HCT116 (cell line): ENCODE measurements at regions not wholly inside any gene's neighbourhood (a gene's known extent, or its start where the extent isn't known, plus 50 kb on each side); places are given as distances from the start of the nearest gene placed in this dataset.

Experiments used
- ATAC-seq: fragments of 200-7000 bp; cut with Tn5 transposase; 2 replicates; pipeline ENCODE4 v1.9.1; 2020; ENCODE audit warnings: mild to moderate bottlenecking, moderate library complexity
- BruUV-seq: library from RNA; stranded (reverse); fragments of 400-500 nt; replicated peaks from 2 replicates; lab custom pipeline; 2021; lab: Mats Ljungman, UMichigan
- CTCF ChIA-PET: fragments of 300-600 bp; sonication (Branson Sonifier 250); formaldehyde crosslinking; loops from one replicate; lab custom pipeline; 2021; ENCODE audit warnings: antibody characterized with exemption; lab: Charles Lee
- POLR2A ChIA-PET: fragments of 300-600, 350-600 bp; sonication (Branson Sonifier 250); formaldehyde crosslinking; loops from one replicate; lab custom pipeline; 2021; ENCODE audit warnings: antibody characterized with exemption; lab: Charles Lee
- RAD21 ChIA-PET, 2 experiments: fragments of 300-600 bp; sonication (Branson Sonifier 250); formaldehyde crosslinking; loops; one replicate each; lab custom pipeline; 2023; ENCODE audit warnings: low total read pairs in 2 of 2; ENCODE audit not compliant: uncharacterized antibody in 2 of 2, unreplicated experiment in 2 of 2, low non-redundant PET in 1 of 2; lab: Charles Lee
- DNase-seq: peaks from one replicate; pipeline ENCODE4 v3.0.0-alpha.2; 2010; ENCODE audit warnings: low read depth, low spot score
- H2AFZ ChIP-seq: fragments of 200-600 bp; shearing (Covaris generic), sonication (generic); 2 replicates; pipeline ENCODE4 v1.6.1; 2017; ENCODE audit warnings: low read depth, mixed run types, mixed read lengths, antibody characterized with exemption, low read length; ENCODE audit not compliant: poor library complexity, severe bottlenecking
- H3K27ac ChIP-seq: 2 replicates; pipeline ENCODE4 v1.5.1; 2012; ENCODE audit warnings: low read depth, low read length
- H3K27me3 ChIP-seq: fragments of 200-600 bp; sonication (generic); 2 replicates; pipeline ENCODE4 v1.6.1; 2016; ENCODE audit warnings: mixed run types, low read length, mixed read lengths; ENCODE audit not compliant: insufficient read depth
- H3K36me3 ChIP-seq, 2 experiments: fragments of 200-500 bp in 1 of 2; fragments of 200-600 bp in 1 of 2; sonication (Bioruptor generic) in 1 of 2; sonication (generic) in 1 of 2; 2 replicates each; pipeline versions ENCODE4 v1.5.1 to v1.6.1; 2014 to 2016; ENCODE audit warnings: low read length in 2 of 2, inconsistent platforms in 1 of 2, mixed read lengths in 1 of 2, mixed run types in 1 of 2; ENCODE audit not compliant: insufficient read depth in 2 of 2, control insufficient read depth in 1 of 2
- H3K4me1 ChIP-seq, 2 experiments: fragments of 200-600 bp in 1 of 2; sonication (generic) in 1 of 2; 2 replicates each; pipeline versions ENCODE4 v1.5.1 to v1.6.1; 2012 to 2017; ENCODE audit warnings: low read length in 2 of 2, inconsistent platforms in 1 of 2, mild to moderate bottlenecking in 1 of 2, mixed read lengths in 1 of 2, mixed run types in 1 of 2, moderate library complexity in 1 of 2; ENCODE audit not compliant: insufficient read depth in 2 of 2, control insufficient read depth in 1 of 2
- H3K4me2 ChIP-seq: fragments of 200-600 bp; sonication (generic); 2 replicates; pipeline ENCODE4 v1.6.1; 2017; ENCODE audit warnings: mixed run types, low read length, mixed read lengths
- H3K4me3 ChIP-seq, 2 experiments: fragments of 200-600 bp in 1 of 2; sonication (generic) in 1 of 2; replicated peaks in 1 of 2; 2 replicates each; pipeline ENCODE4 v1.5.1; 2011 to 2016; ENCODE audit warnings: low read length in 2 of 2, control low read depth in 1 of 2, low read depth in 1 of 2, mild to moderate bottlenecking in 1 of 2, mixed read lengths in 1 of 2, mixed run types in 1 of 2
- H3K79me2 ChIP-seq: fragments of 200-600 bp; sonication (generic); 2 replicates; pipeline ENCODE4 v1.6.1; 2017; ENCODE audit warnings: mild to moderate bottlenecking, mixed run types, low read length, moderate library complexity, mixed read lengths; ENCODE audit not compliant: insufficient read depth
- H3K9ac ChIP-seq: fragments of 200-600 bp; sonication (generic); 2 replicates; pipeline ENCODE4 v1.6.1; 2016; ENCODE audit warnings: low read length, mixed read lengths
- H3K9me2 ChIP-seq: fragments of 200-600 bp; sonication (generic), shearing (Covaris generic); 2 replicates; pipeline ENCODE4 v1.6.1; 2017; ENCODE audit warnings: mixed run types, mild to moderate bottlenecking, moderate library complexity; ENCODE audit not compliant: insufficient read depth
- H3K9me3 ChIP-seq, 2 experiments: fragments of 200-500 bp in 1 of 2; fragments of 200-600 bp in 1 of 2; sonication (Bioruptor generic) in 1 of 2; sonication (generic) in 1 of 2; 2 replicates each; pipeline ENCODE4 v1.6.1; 2014 to 2017; ENCODE audit warnings: low read length in 2 of 2, mixed read lengths in 2 of 2, inconsistent platforms in 1 of 2, low read depth in 1 of 2, mild to moderate bottlenecking in 1 of 2, mixed run types in 1 of 2, moderate library complexity in 1 of 2; ENCODE audit not compliant: control insufficient read depth in 1 of 2, insufficient read depth in 1 of 2
- H4K20me1 ChIP-seq: fragments of 200-600 bp; sonication (generic), shearing (Covaris generic); 2 replicates; pipeline ENCODE4 v1.6.1; 2017; ENCODE audit warnings: mixed run types, mild to moderate bottlenecking, moderate library complexity; ENCODE audit not compliant: insufficient read depth
- CEBPB ChIP-seq: IDR thresholded peaks from 2 replicates; pipeline ENCODE4 v1.6.1; 2012; ENCODE audit warnings: low read depth
- EGR1 ChIP-seq: IDR thresholded peaks from 2 replicates; pipeline ENCODE4 v1.6.1; 2012; ENCODE audit warnings: low read depth
- FOSL1 ChIP-seq: IDR thresholded peaks from 2 replicates; pipeline ENCODE4 v1.6.1; 2012; ENCODE audit warnings: low read depth
- JUND ChIP-seq: IDR thresholded peaks from 2 replicates; pipeline ENCODE4 v1.6.1; 2012
- POLR2AphosphoS5 ChIP-seq: IDR thresholded peaks from 2 replicates; pipeline ENCODE4 v1.6.1; 2011; ENCODE audit warnings: mild to moderate bottlenecking, low read depth, low read length, moderate library complexity
- RAD21 ChIP-seq: IDR thresholded peaks from 2 replicates; pipeline ENCODE4 v1.6.1; 2012; ENCODE audit warnings: low read depth, mild to moderate bottlenecking
- SIN3A ChIP-seq: IDR thresholded peaks from 2 replicates; pipeline ENCODE4 v1.6.1; 2012; ENCODE audit warnings: low read depth
- SP1 ChIP-seq: IDR thresholded peaks from 2 replicates; pipeline ENCODE4 v1.6.1; 2012; ENCODE audit warnings: low read depth
- SRF ChIP-seq: IDR thresholded peaks from 2 replicates; pipeline ENCODE4 v1.6.1; 2012; ENCODE audit warnings: low read depth
- TCF7L2 ChIP-seq: IDR thresholded peaks from 2 replicates; pipeline ENCODE4 v1.7.0; 2011; ENCODE audit warnings: borderline replicate concordance, inconsistent platforms; ENCODE audit not compliant: insufficient read depth, insufficient read length; ENCODE audit errors: extremely low read depth
- YY1 ChIP-seq: IDR thresholded peaks from 2 replicates; pipeline ENCODE4 v1.6.1; 2011; ENCODE audit warnings: low read length, low read depth, moderate library complexity, mild to moderate bottlenecking; ENCODE audit not compliant: insufficient replicate concordance; ENCODE audit errors: extremely low read depth
- ZBTB33 ChIP-seq: IDR thresholded peaks from 2 replicates; pipeline ENCODE4 v1.6.1; 2011; ENCODE audit warnings: mild to moderate bottlenecking, low read length, moderate library complexity; ENCODE audit not compliant: insufficient replicate concordance; ENCODE audit errors: extremely low read depth
- ZFX ChIP-seq: fragments of 450-650 bp; IDR thresholded peaks from 2 replicates; pipeline ENCODE4 v1.6.1; 2017
- ZNF274 ChIP-seq: fragments of 200-500 bp; sonication (Bioruptor generic); IDR thresholded peaks from 2 replicates; pipeline ENCODE4 v1.6.1; 2014; ENCODE audit warnings: mild to moderate bottlenecking, low read depth, low read length, inconsistent platforms
- intact Hi-C: fragments of 100-400 bp; cut with micrococcal nuclease; formaldehyde crosslinking; loops from 2 replicates; pipeline ENCODE4 v1.10.0; 2022
- TF ChIP-seq, protein P1 (sequence below), 3 experiments: fragments of 200-600 bp in 1 of 3; sonication (generic) in 1 of 3; IDR thresholded peaks in 2 of 3; conservative IDR thresholded peaks in 1 of 3; 2 replicates each; pipeline ENCODE4 v1.5.1; 2012 to 2017; ENCODE audit warnings: low read depth in 2 of 3, low read length in 2 of 3, antibody characterized with exemption in 1 of 3, borderline replicate concordance in 1 of 3, control low read depth in 1 of 3, mild to moderate bottlenecking in 1 of 3, mixed read lengths in 1 of 3, mixed run types in 1 of 3, moderate library complexity in 1 of 3; ENCODE audit not compliant: insufficient read depth in 1 of 3
- TF ChIP-seq, protein P2 (sequence below): IDR thresholded peaks from 2 replicates; pipeline ENCODE4 v1.6.1; 2012; ENCODE audit warnings: low read depth

- intact Hi-C loops = no loop called here
- RAD21 ChIA-PET = no interaction called here
- no TSS peak for BruUV-seq
- Histone ChIP-seq H3K9me2 (no peaks in the 10 kb centered on the region), H3K27me3 (no peaks in the 10 kb centered on the region), H3K4me1 (peaks cover 0 to 8% of the 10 kb centered on the region in 2 experiments; a peak in 1 of 4 replicates), H3K9ac (no peak overlapping the region), H3K27ac (no peak overlapping the region), H3K79me2 (no peaks in the 10 kb centered on the region), H3K9me3 (no peaks in the 10 kb centered on the region), H4K20me1 (no peaks in the 10 kb centered on the region), H3K4me3 (no peak overlapping the region), H3K36me3 (no peaks in the 10 kb centered on the region), H2AFZ (no peak overlapping the region), H3K4me2 (peak overlapping the region; percentile 20; the same call in 1 of the 2 replicates)
- POLR2A ChIA-PET = no interaction called here
- peak; percentile 19 for DNase-seq
- ATAC-seq = no peak
- no peak for TF ChIP-seq RAD21
- TF ChIP-seq, protein P1, sequence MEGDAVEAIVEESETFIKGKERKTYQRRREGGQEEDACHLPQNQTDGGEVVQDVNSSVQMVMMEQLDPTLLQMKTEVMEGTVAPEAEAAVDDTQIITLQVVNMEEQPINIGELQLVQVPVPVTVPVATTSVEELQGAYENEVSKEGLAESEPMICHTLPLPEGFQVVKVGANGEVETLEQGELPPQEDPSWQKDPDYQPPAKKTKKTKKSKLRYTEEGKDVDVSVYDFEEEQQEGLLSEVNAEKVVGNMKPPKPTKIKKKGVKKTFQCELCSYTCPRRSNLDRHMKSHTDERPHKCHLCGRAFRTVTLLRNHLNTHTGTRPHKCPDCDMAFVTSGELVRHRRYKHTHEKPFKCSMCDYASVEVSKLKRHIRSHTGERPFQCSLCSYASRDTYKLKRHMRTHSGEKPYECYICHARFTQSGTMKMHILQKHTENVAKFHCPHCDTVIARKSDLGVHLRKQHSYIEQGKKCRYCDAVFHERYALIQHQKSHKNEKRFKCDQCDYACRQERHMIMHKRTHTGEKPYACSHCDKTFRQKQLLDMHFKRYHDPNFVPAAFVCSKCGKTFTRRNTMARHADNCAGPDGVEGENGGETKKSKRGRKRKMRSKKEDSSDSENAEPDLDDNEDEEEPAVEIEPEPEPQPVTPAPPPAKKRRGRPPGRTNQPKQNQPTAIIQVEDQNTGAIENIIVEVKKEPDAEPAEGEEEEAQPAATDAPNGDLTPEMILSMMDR (IDR thresholded peaks at IDR 0.05 in 2 of 3, conservative IDR thresholded peaks at IDR 0.05 in 1 of 3; ENCODE audit: borderline replicate concordance in 1 of 3, insufficient read depth in 1 of 3, low read depth in 2 of 3, low read length in 2 of 3) = no peak
- no peak for TF ChIP-seq CEBPB
- TF ChIP-seq YY1 = no peak
- TF ChIP-seq SIN3A = no peak
- TF ChIP-seq, protein P2, sequence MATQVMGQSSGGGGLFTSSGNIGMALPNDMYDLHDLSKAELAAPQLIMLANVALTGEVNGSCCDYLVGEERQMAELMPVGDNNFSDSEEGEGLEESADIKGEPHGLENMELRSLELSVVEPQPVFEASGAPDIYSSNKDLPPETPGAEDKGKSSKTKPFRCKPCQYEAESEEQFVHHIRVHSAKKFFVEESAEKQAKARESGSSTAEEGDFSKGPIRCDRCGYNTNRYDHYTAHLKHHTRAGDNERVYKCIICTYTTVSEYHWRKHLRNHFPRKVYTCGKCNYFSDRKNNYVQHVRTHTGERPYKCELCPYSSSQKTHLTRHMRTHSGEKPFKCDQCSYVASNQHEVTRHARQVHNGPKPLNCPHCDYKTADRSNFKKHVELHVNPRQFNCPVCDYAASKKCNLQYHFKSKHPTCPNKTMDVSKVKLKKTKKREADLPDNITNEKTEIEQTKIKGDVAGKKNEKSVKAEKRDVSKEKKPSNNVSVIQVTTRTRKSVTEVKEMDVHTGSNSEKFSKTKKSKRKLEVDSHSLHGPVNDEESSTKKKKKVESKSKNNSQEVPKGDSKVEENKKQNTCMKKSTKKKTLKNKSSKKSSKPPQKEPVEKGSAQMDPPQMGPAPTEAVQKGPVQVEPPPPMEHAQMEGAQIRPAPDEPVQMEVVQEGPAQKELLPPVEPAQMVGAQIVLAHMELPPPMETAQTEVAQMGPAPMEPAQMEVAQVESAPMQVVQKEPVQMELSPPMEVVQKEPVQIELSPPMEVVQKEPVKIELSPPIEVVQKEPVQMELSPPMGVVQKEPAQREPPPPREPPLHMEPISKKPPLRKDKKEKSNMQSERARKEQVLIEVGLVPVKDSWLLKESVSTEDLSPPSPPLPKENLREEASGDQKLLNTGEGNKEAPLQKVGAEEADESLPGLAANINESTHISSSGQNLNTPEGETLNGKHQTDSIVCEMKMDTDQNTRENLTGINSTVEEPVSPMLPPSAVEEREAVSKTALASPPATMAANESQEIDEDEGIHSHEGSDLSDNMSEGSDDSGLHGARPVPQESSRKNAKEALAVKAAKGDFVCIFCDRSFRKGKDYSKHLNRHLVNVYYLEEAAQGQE = no peak
- no peak for TF ChIP-seq ZNF274
- TF ChIP-seq SP1 = peak; percentile 41
- no peak for TF ChIP-seq EGR1
- no peak for TF ChIP-seq POLR2AphosphoS5
- peak; percentile 24; the same call in 1 of the 2 replicates for TF ChIP-seq JUND
- TF ChIP-seq ZFX = no peak
- TF ChIP-seq ZBTB33 = no peak
- TF ChIP-seq TCF7L2 = no peak
- TF ChIP-seq FOSL1 = peak; percentile 11; the same call in 1 of the 2 replicates
- TF ChIP-seq SRF = no peak
- CTCF ChIA-PET = interaction anchor here (0.7 to 1.2 kb wide), 2 partner anchors 210 to 255 kb away, joined by 3 to 5 read pairs; no protein-coding TSS in a partner anchor
Measured at GRCh38 chr1:81550753-81551152, 250.0 kb upstream of the ADGRL2 start.
